HL-60 (cell line): ENCODE measurements at regions not wholly inside any gene's neighbourhood (a gene's known extent, or its start where the extent isn't known, plus 50 kb on each side); places are given as distances from the start of the nearest gene placed in this dataset.

Experiments
- DNase-seq, 2 experiments: peaks; one replicate each; pipeline ENCODE4 v3.0.0-alpha.2; 2010 to 2020; ENCODE audit warnings: low read depth in 1 of 2, low spot score in 1 of 2
- H3K27ac ChIP-seq: fragments of 250-450 bp; sonication (Bioruptor Pico); replicated peaks from 2 replicates; pipeline ENCODE4 v1.5.1; 2020; ENCODE audit warnings: mild to moderate bottlenecking, moderate library complexity
- H3K27me3 ChIP-seq: fragments of 250-450 bp; sonication (Bioruptor Pico); 2 replicates; pipeline ENCODE4 v1.5.1; 2021; ENCODE audit warnings: mild to moderate bottlenecking, moderate library complexity; ENCODE audit not compliant: insufficient read depth, poor library complexity, severe bottlenecking
- H3K4me3 ChIP-seq: replicated peaks from 2 replicates; pipeline ENCODE4 v1.5.1; 2011; ENCODE audit warnings: mild to moderate bottlenecking, control low read depth, low read length; ENCODE audit not compliant: insufficient read depth
- GABPA ChIP-seq: IDR thresholded peaks from 2 replicates; pipeline ENCODE4 v1.6.1; 2012; ENCODE audit warnings: low read depth
- POLR2AphosphoS5 ChIP-seq: IDR thresholded peaks from 2 replicates; pipeline ENCODE4 v1.6.1; 2012; ENCODE audit warnings: low read depth
- SPI1 ChIP-seq: IDR thresholded peaks from 2 replicates; pipeline ENCODE4 v1.6.1; 2012; ENCODE audit warnings: low read depth, mild to moderate bottlenecking, borderline replicate concordance
- TF ChIP-seq, protein P1 (sequence below): IDR thresholded peaks from one replicate; pipeline ENCODE4 v1.5.1; 2011; ENCODE audit warnings: low read length, control low read depth, inconsistent platforms; ENCODE audit not compliant: insufficient read depth
- TF ChIP-seq, protein P2 (sequence below): IDR thresholded peaks from 2 replicates; pipeline ENCODE4 v1.6.1; 2012; ENCODE audit warnings: low read depth; ENCODE audit not compliant: insufficient replicate concordance

DNA sequence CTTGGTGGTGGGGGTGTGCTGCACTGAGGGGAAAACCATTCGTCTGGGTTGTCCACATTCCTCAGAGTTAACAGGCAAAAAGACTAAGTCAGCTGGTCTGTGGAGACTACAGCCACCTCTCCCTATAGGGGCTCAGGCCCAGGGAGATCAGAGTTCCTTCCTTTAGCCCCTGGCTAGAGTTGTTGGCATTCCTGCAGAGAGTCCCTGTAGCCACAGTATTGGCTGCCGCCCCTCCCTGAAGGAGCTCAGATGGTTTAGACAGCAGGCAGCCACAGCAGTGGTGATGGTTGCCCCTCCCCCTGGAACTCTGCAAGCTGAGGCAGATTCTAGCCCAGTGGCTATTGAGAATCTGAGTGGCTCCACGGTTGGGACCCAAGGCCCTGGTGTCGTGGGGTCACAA lies 1072.5 kb upstream of the ATXN7L3B start:
- no peaks in the 10 kb centered on the region for H3K27me3 ChIP-seq
- H3K27ac ChIP-seq = no peak overlapping the region
- TF ChIP-seq, protein P1, sequence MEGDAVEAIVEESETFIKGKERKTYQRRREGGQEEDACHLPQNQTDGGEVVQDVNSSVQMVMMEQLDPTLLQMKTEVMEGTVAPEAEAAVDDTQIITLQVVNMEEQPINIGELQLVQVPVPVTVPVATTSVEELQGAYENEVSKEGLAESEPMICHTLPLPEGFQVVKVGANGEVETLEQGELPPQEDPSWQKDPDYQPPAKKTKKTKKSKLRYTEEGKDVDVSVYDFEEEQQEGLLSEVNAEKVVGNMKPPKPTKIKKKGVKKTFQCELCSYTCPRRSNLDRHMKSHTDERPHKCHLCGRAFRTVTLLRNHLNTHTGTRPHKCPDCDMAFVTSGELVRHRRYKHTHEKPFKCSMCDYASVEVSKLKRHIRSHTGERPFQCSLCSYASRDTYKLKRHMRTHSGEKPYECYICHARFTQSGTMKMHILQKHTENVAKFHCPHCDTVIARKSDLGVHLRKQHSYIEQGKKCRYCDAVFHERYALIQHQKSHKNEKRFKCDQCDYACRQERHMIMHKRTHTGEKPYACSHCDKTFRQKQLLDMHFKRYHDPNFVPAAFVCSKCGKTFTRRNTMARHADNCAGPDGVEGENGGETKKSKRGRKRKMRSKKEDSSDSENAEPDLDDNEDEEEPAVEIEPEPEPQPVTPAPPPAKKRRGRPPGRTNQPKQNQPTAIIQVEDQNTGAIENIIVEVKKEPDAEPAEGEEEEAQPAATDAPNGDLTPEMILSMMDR = no peak
- TF ChIP-seq POLR2AphosphoS5 (no peak), SPI1 (no peak), GABPA (no peak)
- TF ChIP-seq, protein P2, sequence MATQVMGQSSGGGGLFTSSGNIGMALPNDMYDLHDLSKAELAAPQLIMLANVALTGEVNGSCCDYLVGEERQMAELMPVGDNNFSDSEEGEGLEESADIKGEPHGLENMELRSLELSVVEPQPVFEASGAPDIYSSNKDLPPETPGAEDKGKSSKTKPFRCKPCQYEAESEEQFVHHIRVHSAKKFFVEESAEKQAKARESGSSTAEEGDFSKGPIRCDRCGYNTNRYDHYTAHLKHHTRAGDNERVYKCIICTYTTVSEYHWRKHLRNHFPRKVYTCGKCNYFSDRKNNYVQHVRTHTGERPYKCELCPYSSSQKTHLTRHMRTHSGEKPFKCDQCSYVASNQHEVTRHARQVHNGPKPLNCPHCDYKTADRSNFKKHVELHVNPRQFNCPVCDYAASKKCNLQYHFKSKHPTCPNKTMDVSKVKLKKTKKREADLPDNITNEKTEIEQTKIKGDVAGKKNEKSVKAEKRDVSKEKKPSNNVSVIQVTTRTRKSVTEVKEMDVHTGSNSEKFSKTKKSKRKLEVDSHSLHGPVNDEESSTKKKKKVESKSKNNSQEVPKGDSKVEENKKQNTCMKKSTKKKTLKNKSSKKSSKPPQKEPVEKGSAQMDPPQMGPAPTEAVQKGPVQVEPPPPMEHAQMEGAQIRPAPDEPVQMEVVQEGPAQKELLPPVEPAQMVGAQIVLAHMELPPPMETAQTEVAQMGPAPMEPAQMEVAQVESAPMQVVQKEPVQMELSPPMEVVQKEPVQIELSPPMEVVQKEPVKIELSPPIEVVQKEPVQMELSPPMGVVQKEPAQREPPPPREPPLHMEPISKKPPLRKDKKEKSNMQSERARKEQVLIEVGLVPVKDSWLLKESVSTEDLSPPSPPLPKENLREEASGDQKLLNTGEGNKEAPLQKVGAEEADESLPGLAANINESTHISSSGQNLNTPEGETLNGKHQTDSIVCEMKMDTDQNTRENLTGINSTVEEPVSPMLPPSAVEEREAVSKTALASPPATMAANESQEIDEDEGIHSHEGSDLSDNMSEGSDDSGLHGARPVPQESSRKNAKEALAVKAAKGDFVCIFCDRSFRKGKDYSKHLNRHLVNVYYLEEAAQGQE = no peak
- no peak overlapping the region for H3K4me3 ChIP-seq
- no peak for DNase-seq

DNA sequence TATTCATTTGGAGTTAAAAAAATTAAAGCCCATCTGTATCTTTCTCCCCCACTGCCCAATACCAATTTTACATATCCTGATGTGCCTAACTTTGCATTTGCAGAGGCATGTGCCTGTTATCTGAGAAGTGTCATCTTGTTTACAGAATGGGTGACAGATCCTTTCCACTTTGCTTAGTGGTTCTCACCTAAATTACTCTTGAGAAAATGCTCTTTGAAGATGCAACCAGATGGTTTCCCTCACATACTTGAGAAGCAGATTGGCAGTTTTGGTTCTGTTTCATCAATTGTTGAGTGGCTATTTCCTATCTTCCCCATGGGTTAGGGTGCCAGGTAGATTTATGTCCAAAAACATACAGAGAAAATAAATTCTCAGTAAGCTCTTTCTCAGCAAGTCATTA lies 1051.4 kb upstream of the ATXN7L3B start:
- no peak for TF ChIP-seq GABPA
- TF ChIP-seq, protein P2 = no peak
- TF ChIP-seq POLR2AphosphoS5 = no peak
- no peak for TF ChIP-seq SPI1
- TF ChIP-seq, protein P1 = no peak
- no peak for DNase-seq
- no peak overlapping the region for H3K27ac ChIP-seq
- H3K4me3 ChIP-seq = no peak overlapping the region
- no peaks in the 10 kb centered on the region for H3K27me3 ChIP-seq

DNA sequence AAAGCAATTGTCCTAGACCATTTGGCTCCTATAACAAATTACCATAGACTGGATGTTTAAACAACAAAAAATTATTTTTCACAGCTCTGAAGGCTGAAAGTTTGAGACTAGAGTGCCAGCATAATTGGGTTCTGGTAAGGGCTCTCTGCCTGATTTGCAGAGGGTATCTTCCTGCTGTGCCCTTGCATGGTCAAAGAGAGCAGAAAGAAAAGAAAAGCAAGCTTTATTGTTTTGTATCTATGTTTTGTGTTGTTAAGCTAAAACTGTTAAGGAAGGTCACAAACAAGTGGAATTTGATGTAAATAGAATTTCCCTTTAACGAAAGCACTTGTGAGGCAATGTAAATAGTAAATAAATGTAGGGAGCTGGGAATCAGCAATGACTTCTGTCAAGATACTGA lies 1031.0 kb upstream of the ATXN7L3B start:
- no peak overlapping the region for H3K27ac ChIP-seq
- TF ChIP-seq, protein P1 = no peak
- TF ChIP-seq GABPA = no peak
- TF ChIP-seq, protein P2 = no peak
- no peak for TF ChIP-seq SPI1
- no peak for TF ChIP-seq POLR2AphosphoS5
- no peak for DNase-seq
- H3K4me3 ChIP-seq = no peak overlapping the region
- H3K27me3 ChIP-seq = no peaks in the 10 kb centered on the region
